Ovary (tissue), 7 donors: ENCODE measurements at regions not wholly inside any gene's neighbourhood (a gene's known extent, or its start where the extent isn't known, plus 50 kb on each side); places are given as distances from the start of the nearest gene placed in this dataset.
"Not testable (repeated sequence)": the region's sequence is repeated elsewhere in the genome, so short reads cannot be mapped to it uniquely, and the experiment has no call there.

Experiments used
- DNase-seq, 5 donors: peaks; one replicate each; pipeline ENCODE4 v3.0.0-alpha.2; 2019 to 2020
- H3K27ac ChIP-seq, 2 donors: fragments of 200-600 bp; one replicate each; pipeline versions ENCODE4 v1.5.1 to v1.8.0; 2019 to 2022
- H3K27me3 ChIP-seq: fragments of 200-600 bp; one replicate; pipeline ENCODE4 v1.8.0; 2022
- H3K36me3 ChIP-seq: fragments of 200-600 bp; sonication (generic); one replicate; pipeline ENCODE4 v1.5.1; 2019
- H3K4me1 ChIP-seq: one replicate; pipeline ENCODE4 v1.8.1; 2013; ENCODE audit warnings: mild to moderate bottlenecking, moderate library complexity; ENCODE audit not compliant: insufficient read depth
- H3K4me3 ChIP-seq: fragments of 200-600 bp; sonication (generic); one replicate; pipeline ENCODE4 v1.5.1; 2017
- H3K9me3 ChIP-seq, 2 donors: fragments of 200-600 bp in 1 of 2; sonication (generic) in 1 of 2; one replicate each; pipeline versions ENCODE4 v1.5.1 to v1.8.1; 2013 to 2019; ENCODE audit warnings: mild to moderate bottlenecking in 1 of 2, moderate library complexity in 1 of 2
- EP300 ChIP-seq: sonication (generic); formaldehyde crosslinking; IDR thresholded peaks from one replicate; pipeline ENCODE4 v1.6.1; 2017; ENCODE audit warnings: antibody characterized with exemption
- POLR2A ChIP-seq: fragments of 450-650 bp; IDR thresholded peaks from one replicate; pipeline ENCODE4 v1.6.1; 2017; ENCODE audit warnings: antibody characterized with exemption, mild to moderate bottlenecking, moderate library complexity
- WGBS, 3 donors: extraction: QIAGEN DNeasy Blood & Tissue Kit in 1 of 3; methylation state at CpG; one replicate each; pipeline versions ENCODE4 v1.1.5 to v1.1.7; 2013 to 2017; 5-methylcytosine and 5-hydroxymethylcytosine counted together
- intact Hi-C, 4 donors: fragments of 100-400 bp; cut with DNase I; formaldehyde crosslinking; loops; one replicate each; pipeline versions ENCODE4 v1.11.0 to v1.15.1; 2022 to 2023
- TF ChIP-seq, protein P1 (sequence below), 3 donors: fragments of 450-650 bp in 2 of 3; fragments of 200-600 bp in 1 of 3; IDR thresholded peaks; one replicate each; pipeline versions ENCODE4 v1.5.1 to v1.8.0; 2016 to 2022; ENCODE audit warnings: antibody characterized with exemption in 3 of 3, mild to moderate bottlenecking in 1 of 3
- donor health status: DM: no; HTN: no; CAD: no; lungs with moderate emphysema.
- donor health status: DM: no; HTN: no; CAD: no.
- donor health status: Bipolar disorder and iron deficiency.
- donor health status: DM: no; HTN: no; CAD: no.
- donor health status: DM: yes; HTN: yes; CAD: no.

DNA sequence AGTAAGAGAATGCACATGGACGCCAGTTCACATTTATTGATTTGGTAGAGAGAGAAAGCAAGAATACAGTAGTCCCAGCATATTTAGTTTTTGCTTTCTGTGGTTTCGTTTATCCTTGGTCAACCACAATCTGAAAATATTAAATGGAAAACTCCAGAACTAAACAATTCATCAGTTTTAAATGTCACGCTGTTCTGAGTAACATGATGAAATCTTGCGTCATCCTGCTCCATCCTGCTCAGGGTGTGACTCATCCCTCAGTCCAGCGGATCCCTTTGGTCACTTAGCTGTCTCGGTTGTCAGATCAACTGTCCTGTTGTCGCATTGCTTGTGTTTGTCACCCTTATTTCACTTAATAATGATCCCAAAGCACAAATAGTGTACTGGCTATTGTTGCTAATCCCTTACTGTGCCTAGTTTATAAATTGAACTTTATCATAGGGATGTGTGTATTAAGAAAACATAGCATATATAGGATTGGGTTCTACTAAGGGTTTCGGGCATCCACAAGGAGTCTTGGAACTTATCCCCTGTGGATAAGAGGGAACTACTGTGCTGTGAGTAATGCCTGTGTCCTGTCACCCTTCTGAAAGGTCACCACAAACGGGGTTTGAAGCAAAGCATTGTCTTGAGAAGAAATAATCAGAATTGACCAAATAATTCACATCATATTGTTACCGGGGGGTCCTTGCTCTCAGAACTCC, 73.6 kb downstream of the OTUD1 start:
- Histone ChIP-seq H3K27ac (no peak overlapping the region), H3K9me3 (no peaks in the 10 kb centered on the region), H3K36me3 (no peaks in the 10 kb centered on the region), H3K4me3 (no peak overlapping the region), H3K4me1 (no peaks in the 10 kb centered on the region), H3K27me3 (no peaks in the 10 kb centered on the region)
- TF ChIP-seq POLR2A, result no peak
- no peak for TF ChIP-seq EP300
- TF ChIP-seq, protein P1, sequence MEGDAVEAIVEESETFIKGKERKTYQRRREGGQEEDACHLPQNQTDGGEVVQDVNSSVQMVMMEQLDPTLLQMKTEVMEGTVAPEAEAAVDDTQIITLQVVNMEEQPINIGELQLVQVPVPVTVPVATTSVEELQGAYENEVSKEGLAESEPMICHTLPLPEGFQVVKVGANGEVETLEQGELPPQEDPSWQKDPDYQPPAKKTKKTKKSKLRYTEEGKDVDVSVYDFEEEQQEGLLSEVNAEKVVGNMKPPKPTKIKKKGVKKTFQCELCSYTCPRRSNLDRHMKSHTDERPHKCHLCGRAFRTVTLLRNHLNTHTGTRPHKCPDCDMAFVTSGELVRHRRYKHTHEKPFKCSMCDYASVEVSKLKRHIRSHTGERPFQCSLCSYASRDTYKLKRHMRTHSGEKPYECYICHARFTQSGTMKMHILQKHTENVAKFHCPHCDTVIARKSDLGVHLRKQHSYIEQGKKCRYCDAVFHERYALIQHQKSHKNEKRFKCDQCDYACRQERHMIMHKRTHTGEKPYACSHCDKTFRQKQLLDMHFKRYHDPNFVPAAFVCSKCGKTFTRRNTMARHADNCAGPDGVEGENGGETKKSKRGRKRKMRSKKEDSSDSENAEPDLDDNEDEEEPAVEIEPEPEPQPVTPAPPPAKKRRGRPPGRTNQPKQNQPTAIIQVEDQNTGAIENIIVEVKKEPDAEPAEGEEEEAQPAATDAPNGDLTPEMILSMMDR (IDR thresholded peaks at IDR 0.05), result no peak
- 85 to 87% (median 86%) methylated on average over 10 of the region's 10 CpGs for WGBS, 3 donors
- no peak for DNase-seq
- intact Hi-C loops, result no loop called here

DNA sequence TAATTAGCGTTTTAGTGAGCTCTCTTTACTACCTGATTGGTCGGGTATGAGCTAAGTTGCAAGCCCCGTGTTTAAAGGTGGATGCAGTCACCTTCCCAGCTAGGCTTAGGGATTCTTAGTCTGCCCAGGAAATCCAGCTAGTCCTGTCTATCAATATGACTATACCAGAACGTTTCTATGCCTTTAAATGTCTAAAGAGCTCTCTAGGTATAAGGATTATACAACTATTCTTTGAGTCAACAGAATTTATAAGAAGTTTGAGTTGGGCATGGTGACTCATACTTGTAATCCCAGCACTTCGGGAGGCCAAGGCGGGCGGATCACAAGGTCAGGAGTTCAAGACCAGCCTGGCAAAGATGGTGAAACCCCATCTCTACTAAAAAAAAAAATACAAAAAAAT, 74.7 kb downstream of the OTUD1 start:
- H3K4me1 ChIP-seq, H3K36me3 ChIP-seq, intact Hi-C loops, H3K4me3 ChIP-seq, H3K27ac ChIP-seq, DNase-seq, H3K27me3 ChIP-seq, H3K9me3 ChIP-seq: not testable (repeated sequence)
- 75 to 81% (median 76%) methylated on average over 7 of the region's 7 CpGs for WGBS, 3 donors

DNA sequence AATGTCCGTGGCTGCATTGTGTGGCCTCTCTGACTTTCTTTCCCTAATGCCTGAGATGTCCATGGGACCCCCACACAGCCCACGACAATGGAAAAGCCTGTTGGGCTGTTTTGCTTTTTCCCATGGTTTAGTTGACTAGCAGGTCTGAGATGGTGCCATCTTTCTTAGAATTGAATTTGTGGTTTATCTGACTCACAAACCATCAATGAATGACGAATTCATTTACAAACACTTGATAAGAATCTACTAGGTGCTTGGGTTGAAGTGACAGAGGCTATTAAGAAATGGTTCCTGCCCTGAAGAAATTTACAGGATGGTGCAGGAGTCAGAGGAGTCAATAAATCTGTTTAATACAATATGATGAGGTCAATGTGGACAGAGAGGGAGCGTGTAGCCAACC, 75.4 kb downstream of the OTUD1 start:
- Histone ChIP-seq H3K4me3 (no peak overlapping the region), H3K36me3 (no peaks in the 10 kb centered on the region), H3K9me3 (no peaks in the 10 kb centered on the region), H3K4me1 (no peaks in the 10 kb centered on the region), H3K27ac (no peak overlapping the region), H3K27me3 (no peaks in the 10 kb centered on the region)
- no peak for DNase-seq
- WGBS, 3 donors, result 56 to 68% (median 59%) methylated on average over 4 of the region's 4 CpGs
- TF ChIP-seq, protein P1 (IDR thresholded peaks at IDR 0.05), result no peak
- TF ChIP-seq EP300 (no peak), POLR2A (no peak)
- intact Hi-C loops, result no loop called here

DNA sequence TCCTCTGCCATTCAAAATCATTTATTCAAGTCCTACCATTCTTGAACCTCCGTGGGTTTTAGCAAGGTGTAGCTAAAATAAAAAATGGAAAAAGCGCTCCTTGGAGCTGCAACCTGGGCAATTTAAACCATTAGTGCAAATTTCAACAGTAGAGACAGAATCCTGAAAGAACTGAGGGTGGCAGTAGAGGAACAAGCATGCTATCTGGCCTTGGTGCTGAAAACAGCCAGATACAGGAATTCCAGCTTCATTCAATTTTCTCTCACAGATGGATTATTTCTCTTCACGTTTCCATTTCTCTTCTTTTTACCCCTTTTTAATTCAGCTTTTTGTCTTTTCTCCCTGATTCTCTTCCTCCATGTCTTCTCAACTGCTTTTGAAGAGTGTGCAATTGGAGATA, 77.7 kb downstream of the OTUD1 start:
- intact Hi-C loops, result no loop called here
- no peaks in the 10 kb centered on the region for H3K4me1 ChIP-seq
- DNase-seq, result no peak
- H3K27me3 ChIP-seq, result no peaks in the 10 kb centered on the region
- no peaks in the 10 kb centered on the region for H3K36me3 ChIP-seq
- no peak overlapping the region for H3K27ac ChIP-seq
- 16 to 20% (median 16%) methylated on average over 3 of the region's 3 CpGs for WGBS, 3 donors
- no peaks in the 10 kb centered on the region for H3K9me3 ChIP-seq
- no peak for TF ChIP-seq EP300
- TF ChIP-seq POLR2A, result no peak
- TF ChIP-seq, protein P1 (IDR thresholded peaks at IDR 0.05), result no peak
- H3K4me3 ChIP-seq, result no peak overlapping the region

DNA sequence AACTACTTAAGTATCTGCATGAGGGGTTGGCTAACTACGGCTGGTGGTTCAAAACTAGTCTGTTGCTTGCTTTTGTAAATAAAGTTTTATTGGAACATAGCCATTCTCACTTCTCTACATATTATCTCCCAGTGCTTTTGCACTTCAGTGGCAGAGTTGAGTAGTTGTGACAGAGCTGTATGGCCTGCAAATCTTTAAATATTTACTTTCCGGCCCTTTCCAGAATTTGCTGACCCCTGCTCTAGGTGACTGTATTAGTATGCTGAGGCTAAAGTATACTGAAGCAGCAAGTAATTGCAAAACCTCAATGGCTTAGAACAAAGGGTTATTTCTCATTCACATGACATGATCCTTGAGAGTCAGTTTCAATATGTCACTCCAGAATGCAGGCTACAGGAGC, 78.3 kb downstream of the OTUD1 start:
- WGBS, 3 donors, result 77 to 81% (median 80%) methylated on average over 2 of the region's 2 CpGs
- Histone ChIP-seq H3K4me1 (no peaks in the 10 kb centered on the region), H3K27ac (no peak overlapping the region), H3K4me3 (no peak overlapping the region), H3K27me3 (no peaks in the 10 kb centered on the region), H3K9me3 (no peaks in the 10 kb centered on the region), H3K36me3 (no peaks in the 10 kb centered on the region)
- intact Hi-C loops, result no loop called here
- DNase-seq, result no peak
- no peak for TF ChIP-seq EP300
- TF ChIP-seq, protein P1 (IDR thresholded peaks at IDR 0.05), result no peak
- no peak for TF ChIP-seq POLR2A
